ENCODE measurements at regions not wholly inside any gene's neighbourhood (a gene's known extent, or its start where the extent isn't known, plus 50 kb on each side); places are given as distances from the start of the nearest gene placed in this dataset.
A peak's percentile ranks its signal among the peaks of the same experiment; 100 is the strongest.

GRCh38 chr3:159171333-159171732 is 369.5 kb downstream of the MFSD1 start:
- no peak for DNase-seq

- DNase-seq = no peak
These were observed 370.6 kb downstream of the MFSD1 start for GRCh38 chr3:159172473-159172872.

GRCh38 chr3:159174715-159175692 is 373.1 kb downstream of the MFSD1 start:
- no peak for DNase-seq

GRCh38 chr3:159178209-159178897 is 376.5 kb downstream of the MFSD1 start:
- DNase-seq = no peak

GRCh38 chr3:159182961-159183360 is 381.1 kb downstream of the MFSD1 start:
- no peak for DNase-seq

GRCh38 chr3:159185443-159186050 is 383.7 kb downstream of the MFSD1 start:
- DNase-seq = peak; percentile 29 to 67 (median 48)

GRCh38 chr3:159186581-159186980 is 384.7 kb downstream of the MFSD1 start:
- no peak for DNase-seq

GRCh38 chr3:159187232-159187631 is 385.4 kb downstream of the MFSD1 start:
- DNase-seq = no peak

- DNase-seq = no peak
These were observed 385.9 kb downstream of the MFSD1 start for GRCh38 chr3:159187706-159188105.

GRCh38 chr3:159189994-159190669 is 388.3 kb downstream of the MFSD1 start:
- no peak for DNase-seq

GRCh38 chr3:159191447-159191846 is 389.6 kb downstream of the MFSD1 start:
- no peak for DNase-seq

- no peak for DNase-seq
These were observed 394.5 kb downstream of the MFSD1 start for GRCh38 chr3:159196359-159196758.

GRCh38 chr3:159200176-159200575 is 398.3 kb downstream of the MFSD1 start:
- peak; percentile 17 to 59 (median 38) for DNase-seq

- DNase-seq = no peak
These were observed 406.2 kb downstream of the MFSD1 start for GRCh38 chr3:159208050-159208449.

- DNase-seq = no peak
These were observed 407.6 kb downstream of the MFSD1 start for GRCh38 chr3:159209459-159209858.

- DNase-seq = no peak
These were observed 408.5 kb downstream of the MFSD1 start for GRCh38 chr3:159210336-159210735.

- no peak for DNase-seq
These were observed 414.5 kb downstream of the MFSD1 start for GRCh38 chr3:159216311-159216710.

- DNase-seq = no peak
These were observed 417.4 kb downstream of the MFSD1 start for GRCh38 chr3:159219231-159219630.

- DNase-seq = no peak
These were observed 419.5 kb downstream of the MFSD1 start for GRCh38 chr3:159221335-159221734.

GRCh38 chr3:159229116-159229680 is 427.3 kb downstream of the MFSD1 start:
- DNase-seq = no peak

- DNase-seq = no peak
These were observed 431.1 kb downstream of the MFSD1 start for GRCh38 chr3:159232966-159233365.

- no peak for DNase-seq
These were observed 431.9 kb downstream of the MFSD1 start for GRCh38 chr3:159233734-159234133.
